NOMO-1 treated with dmso at 0.1 percent for 144 hours (cell line): ENCODE measurements at regions not wholly inside any gene's neighbourhood (a gene's known extent, or its start where the extent isn't known, plus 50 kb on each side); places are given as distances from the start of the nearest gene placed in this dataset.
"Not testable (repeated sequence)": the region's sequence is repeated elsewhere in the genome, so short reads cannot be mapped to it uniquely, and the experiment has no call there.

ENCODE experiments used
- DNase-seq: peaks from one replicate; lab custom pipeline; 2025; ENCODE audit not compliant: unreplicated experiment; lab: John Stamatoyannopoulos, UW

GRCh38 chr7:91355695-91356435 is 91.6 kb downstream of the FZD1 start:
- DNase-seq, result no peak

- DNase-seq, result no peak
Observed at GRCh38 chr7:91356915-91357314, 92.7 kb downstream of the FZD1 start.

- no peak for DNase-seq
Observed at GRCh38 chr7:91357379-91357778, 93.1 kb downstream of the FZD1 start.

- no peak for DNase-seq
Observed at GRCh38 chr7:91357901-91358300, 93.7 kb downstream of the FZD1 start.

- DNase-seq, result no peak
Observed at GRCh38 chr7:91358303-91358702, 94.1 kb downstream of the FZD1 start.

GRCh38 chr7:91365097-91365496 is 100.9 kb downstream of the FZD1 start:
- not testable (repeated sequence) for DNase-seq

GRCh38 chr7:91366091-91366490 is 101.9 kb downstream of the FZD1 start:
- no peak for DNase-seq

- DNase-seq, result no peak
Observed at GRCh38 chr7:91367812-91368578, 103.8 kb downstream of the FZD1 start.

GRCh38 chr7:91372323-91372722 is 108.1 kb downstream of the FZD1 start:
- DNase-seq, result no peak

- peak; percentile 55 for DNase-seq
Observed at GRCh38 chr7:91373111-91373800, 109.0 kb downstream of the FZD1 start.

- no peak for DNase-seq
Observed at GRCh38 chr7:91374321-91374989, 110.2 kb downstream of the FZD1 start.

GRCh38 chr7:91375378-91375777 is 111.1 kb downstream of the FZD1 start:
- DNase-seq, result no peak

GRCh38 chr7:91378131-91378530 is 113.9 kb downstream of the FZD1 start:
- DNase-seq, result no peak

- DNase-seq, result no peak
Observed at GRCh38 chr7:91379236-91379635, 115.0 kb downstream of the FZD1 start.

- no peak for DNase-seq
Observed at GRCh38 chr7:91379991-91380390, 115.8 kb downstream of the FZD1 start.

- no peak for DNase-seq
Observed at GRCh38 chr7:91383053-91383904, 119.0 kb downstream of the FZD1 start.

- no peak for DNase-seq
Observed at GRCh38 chr7:91383905-91384274, 119.7 kb downstream of the FZD1 start.

GRCh38 chr7:91394757-91395156 is 130.5 kb downstream of the FZD1 start:
- not testable (repeated sequence) for DNase-seq

- not testable (repeated sequence) for DNase-seq
Observed at GRCh38 chr7:91395313-91395712, 131.1 kb downstream of the FZD1 start.

- no peak for DNase-seq
Observed at GRCh38 chr7:91397096-91397495, 132.9 kb downstream of the FZD1 start.
